MCF 10A (cell line): ENCODE measurements at regions not wholly inside any gene's neighbourhood (a gene's known extent, or its start where the extent isn't known, plus 50 kb on each side); places are given as distances from the start of the nearest gene placed in this dataset.

Experiments used
- BruUV-seq: library from RNA; stranded (reverse); fragments of 400-500 nt; replicated peaks from 2 replicates; lab custom pipeline; 2021; lab: Mats Ljungman, UMichigan
- CTCF ChIA-PET: fragments of 300-600 bp; sonication (Branson Sonifier 250); formaldehyde crosslinking; extraction: SDS; loops from one replicate; lab custom pipeline; 2021; ENCODE audit warnings: antibody characterized with exemption, inconsistent platforms; lab: Yijun Ruan, JAX
- POLR2A ChIA-PET: fragments of 300-600, 350-650 bp; sonication (Branson Sonifier 250); formaldehyde crosslinking; extraction: SDS; loops from one replicate; lab custom pipeline; 2020; ENCODE audit warnings: antibody characterized with exemption, inconsistent platforms; lab: Yijun Ruan, JAX
- DNase-seq: peaks from one replicate; pipeline ENCODE4 v3.0.0-alpha.2; 2018; ENCODE audit not compliant: unreplicated experiment
- H3K27ac Mint-ChIP-seq: one replicate; pipeline ENCODE4 v1.8.0; 2022; ENCODE audit warnings: mild to moderate bottlenecking, low read depth, mixed read lengths; ENCODE audit not compliant: unreplicated experiment
- H3K27me3 Mint-ChIP-seq: one replicate; pipeline ENCODE4 v1.8.0; 2022; ENCODE audit warnings: mixed read lengths; ENCODE audit not compliant: insufficient read depth, unreplicated experiment
- H3K36me3 Mint-ChIP-seq: one replicate; pipeline ENCODE4 v1.8.0; 2022; ENCODE audit warnings: mild to moderate bottlenecking, moderate library complexity, mixed read lengths; ENCODE audit not compliant: insufficient read depth, unreplicated experiment
- H3K4me1 Mint-ChIP-seq: one replicate; pipeline ENCODE4 v1.8.0; 2022; ENCODE audit warnings: mixed read lengths; ENCODE audit not compliant: insufficient read depth, unreplicated experiment
- H3K4me3 Mint-ChIP-seq: one replicate; pipeline ENCODE4 v1.8.0; 2022; ENCODE audit warnings: mild to moderate bottlenecking, moderate library complexity, mixed read lengths; ENCODE audit not compliant: unreplicated experiment
- H3K9me3 Mint-ChIP-seq: one replicate; pipeline ENCODE4 v1.8.0; 2022; ENCODE audit warnings: mixed read lengths; ENCODE audit not compliant: unreplicated experiment
- intact Hi-C: fragments of 100-400 bp; cut with micrococcal nuclease; formaldehyde crosslinking; loops from 2 replicates; pipeline ENCODE4 v1.14.1; 2022
- TF ChIP-seq, protein P1 (sequence below): fragments of 200-600 bp; IDR thresholded peaks from one replicate; pipeline ENCODE4 v1.8.0; 2022; ENCODE audit warnings: antibody characterized with exemption, mild to moderate bottlenecking; ENCODE audit not compliant: unreplicated experiment

DNA sequence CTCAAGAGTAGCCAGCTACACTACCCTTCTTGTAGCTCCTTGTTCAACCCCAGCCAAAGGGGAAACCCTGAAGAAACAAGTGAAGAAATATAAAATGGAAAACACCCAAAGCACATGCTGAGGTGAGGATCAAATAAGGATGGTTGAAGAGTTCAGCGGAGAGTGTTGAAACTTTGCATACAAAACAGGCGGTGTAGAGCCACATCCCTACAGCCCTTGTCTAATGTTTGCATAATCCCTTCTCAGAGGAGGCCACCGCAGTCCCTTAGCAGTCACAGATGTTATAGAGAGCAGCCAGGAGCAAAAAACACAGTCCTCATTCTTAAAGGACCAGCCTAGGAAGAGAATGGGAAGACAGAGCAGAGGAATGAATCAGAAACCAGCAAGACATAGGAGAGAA lies 350.7 kb upstream of the SASH1 start:
- no TSS peak for BruUV-seq
- Mint-ChIP-seq H3K9me3 (no peaks in the 10 kb centered on the region), H3K27ac (no peak overlapping the region), H3K36me3 (no peaks in the 10 kb centered on the region), H3K4me3 (no peak overlapping the region), H3K27me3 (no peaks in the 10 kb centered on the region), H3K4me1 (no peaks in the 10 kb centered on the region)
- intact Hi-C loops: no loop called here
- ChIA-PET CTCF (interaction anchor here (0.7 kb wide), 1 partner anchor 1202 kb away, joined by 3 read pairs; no protein-coding TSS in a partner anchor), POLR2A (no interaction called here)
- no peak for DNase-seq
- TF ChIP-seq, protein P1, sequence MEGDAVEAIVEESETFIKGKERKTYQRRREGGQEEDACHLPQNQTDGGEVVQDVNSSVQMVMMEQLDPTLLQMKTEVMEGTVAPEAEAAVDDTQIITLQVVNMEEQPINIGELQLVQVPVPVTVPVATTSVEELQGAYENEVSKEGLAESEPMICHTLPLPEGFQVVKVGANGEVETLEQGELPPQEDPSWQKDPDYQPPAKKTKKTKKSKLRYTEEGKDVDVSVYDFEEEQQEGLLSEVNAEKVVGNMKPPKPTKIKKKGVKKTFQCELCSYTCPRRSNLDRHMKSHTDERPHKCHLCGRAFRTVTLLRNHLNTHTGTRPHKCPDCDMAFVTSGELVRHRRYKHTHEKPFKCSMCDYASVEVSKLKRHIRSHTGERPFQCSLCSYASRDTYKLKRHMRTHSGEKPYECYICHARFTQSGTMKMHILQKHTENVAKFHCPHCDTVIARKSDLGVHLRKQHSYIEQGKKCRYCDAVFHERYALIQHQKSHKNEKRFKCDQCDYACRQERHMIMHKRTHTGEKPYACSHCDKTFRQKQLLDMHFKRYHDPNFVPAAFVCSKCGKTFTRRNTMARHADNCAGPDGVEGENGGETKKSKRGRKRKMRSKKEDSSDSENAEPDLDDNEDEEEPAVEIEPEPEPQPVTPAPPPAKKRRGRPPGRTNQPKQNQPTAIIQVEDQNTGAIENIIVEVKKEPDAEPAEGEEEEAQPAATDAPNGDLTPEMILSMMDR: no peak

- BruUV-seq: no TSS peak
- TF ChIP-seq, protein P1: no peak
- intact Hi-C loops: no loop called here
- peaks cover 6% of the 10 kb centered on the region for H3K36me3 Mint-ChIP-seq
- H3K27ac Mint-ChIP-seq: no peak overlapping the region
- no peak overlapping the region for H3K4me3 Mint-ChIP-seq
- POLR2A ChIA-PET: interaction anchor here (0.6 kb wide), 1 partner anchor 341 kb away, joined by 3 read pairs; no protein-coding TSS in a partner anchor
- no peaks in the 10 kb centered on the region for H3K4me1 Mint-ChIP-seq
- no peaks in the 10 kb centered on the region for H3K27me3 Mint-ChIP-seq
- peaks cover 9% of the 10 kb centered on the region for H3K9me3 Mint-ChIP-seq
- CTCF ChIA-PET: interaction anchor here (0.6 kb wide), 2 partner anchors 194 to 482 kb away, joined by 3 to 4 read pairs; no protein-coding TSS in a partner anchor
- DNase-seq: no peak
Observed at GRCh38 chr6:147999001-147999540, 343.6 kb upstream of the SASH1 start.

GRCh38 chr6:148001844-148002642 lies 340.6 kb upstream of the SASH1 start:
- peaks cover 6% of the 10 kb centered on the region for H3K36me3 Mint-ChIP-seq
- TF ChIP-seq, protein P1: no peak
- POLR2A ChIA-PET: interaction anchor here (1.0 kb wide), 1 partner anchor 14 kb away, joined by 5 read pairs; no protein-coding TSS in a partner anchor
- no peak overlapping the region for H3K27ac Mint-ChIP-seq
- no peak overlapping the region for H3K4me3 Mint-ChIP-seq
- intact Hi-C loops: no loop called here
- DNase-seq: no peak
- no peaks in the 10 kb centered on the region for H3K4me1 Mint-ChIP-seq
- CTCF ChIA-PET: interaction anchor here (0.8 to 1.0 kb wide), 2 partner anchors 9 to 16 kb away, joined by 3 read pairs; no protein-coding TSS in a partner anchor
- H3K9me3 Mint-ChIP-seq: peaks cover 9% of the 10 kb centered on the region
- H3K27me3 Mint-ChIP-seq: no peaks in the 10 kb centered on the region
- no TSS peak for BruUV-seq

DNA sequence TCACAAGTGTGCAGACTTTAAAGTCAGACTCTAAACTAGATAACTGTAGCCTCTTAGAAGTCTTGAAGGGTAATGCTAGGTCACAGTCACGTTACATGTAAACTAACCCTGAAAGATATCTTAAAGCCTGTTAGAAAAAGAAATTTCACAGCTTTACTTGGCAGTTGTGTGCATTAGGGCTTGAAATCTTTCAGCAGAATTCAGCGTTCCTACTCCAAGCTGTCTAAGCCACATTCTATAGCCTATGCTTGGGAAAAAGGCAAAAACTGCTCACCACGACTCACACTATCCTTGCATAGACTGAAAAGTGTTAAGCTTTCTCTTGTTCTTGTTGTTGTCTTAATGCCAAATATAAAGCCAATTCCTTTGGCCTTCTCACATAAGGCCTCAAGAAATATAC lies 338.0 kb upstream of the SASH1 start:
- BruUV-seq: no TSS peak
- H3K36me3 Mint-ChIP-seq: peaks cover 6% of the 10 kb centered on the region

More for the DNA sequence above, 338.0 kb upstream of the SASH1 start:
- DNase-seq: no peak
- H3K27me3 Mint-ChIP-seq: no peaks in the 10 kb centered on the region
- H3K4me3 Mint-ChIP-seq: no peak overlapping the region
- ChIA-PET CTCF (no interaction called here), POLR2A (no interaction called here)
- TF ChIP-seq, protein P1: no peak
- intact Hi-C loops: no loop called here
- H3K27ac Mint-ChIP-seq: no peak overlapping the region
- peaks cover 10% of the 10 kb centered on the region for H3K9me3 Mint-ChIP-seq
- no peaks in the 10 kb centered on the region for H3K4me1 Mint-ChIP-seq
